A673 (cell line): ENCODE measurements at regions not wholly inside any gene's neighbourhood (a gene's known extent, or its start where the extent isn't known, plus 50 kb on each side); places are given as distances from the start of the nearest gene placed in this dataset.

Source experiments
- EZH2 ChIP-seq: fragments of 200-600 bp; sonication (generic); IDR thresholded peaks from 2 replicates; pipeline ENCODE4 v1.6.1; 2017; ENCODE audit warnings: borderline replicate concordance, low read depth, mild to moderate bottlenecking, mixed read lengths, antibody characterized with exemption, low read length; ENCODE audit not compliant: poor library complexity, severe bottlenecking
- TF ChIP-seq, protein P1 (sequence below): fragments of 300-800, 200-600 bp; sonication (generic); conservative IDR thresholded peaks from 2 replicates; pipeline ENCODE4 v1.5.1; 2017; ENCODE audit warnings: low read depth, mild to moderate bottlenecking, antibody characterized with exemption, low read length, moderate library complexity, mixed read lengths

DNA sequence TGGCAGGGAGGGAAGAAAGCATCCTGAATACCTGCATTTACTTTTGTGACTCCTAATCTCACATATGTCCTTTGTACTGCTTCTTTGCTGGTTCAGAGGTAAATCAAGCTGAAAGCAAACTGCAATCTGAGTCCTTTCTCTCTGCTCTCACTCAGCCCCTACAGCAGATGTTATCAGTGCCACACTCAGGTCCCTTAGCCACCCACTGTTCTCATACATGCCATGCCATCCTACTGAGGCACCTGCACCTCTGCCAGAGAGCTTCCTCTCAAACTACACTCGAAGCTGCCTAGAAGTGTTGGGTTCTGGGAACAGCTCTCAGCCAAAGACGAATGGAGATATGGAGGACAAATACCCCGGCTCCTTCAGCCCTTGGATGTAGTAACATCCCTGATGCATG, 244.5 kb downstream of the TXNL1 start:
- TF ChIP-seq, protein P1, sequence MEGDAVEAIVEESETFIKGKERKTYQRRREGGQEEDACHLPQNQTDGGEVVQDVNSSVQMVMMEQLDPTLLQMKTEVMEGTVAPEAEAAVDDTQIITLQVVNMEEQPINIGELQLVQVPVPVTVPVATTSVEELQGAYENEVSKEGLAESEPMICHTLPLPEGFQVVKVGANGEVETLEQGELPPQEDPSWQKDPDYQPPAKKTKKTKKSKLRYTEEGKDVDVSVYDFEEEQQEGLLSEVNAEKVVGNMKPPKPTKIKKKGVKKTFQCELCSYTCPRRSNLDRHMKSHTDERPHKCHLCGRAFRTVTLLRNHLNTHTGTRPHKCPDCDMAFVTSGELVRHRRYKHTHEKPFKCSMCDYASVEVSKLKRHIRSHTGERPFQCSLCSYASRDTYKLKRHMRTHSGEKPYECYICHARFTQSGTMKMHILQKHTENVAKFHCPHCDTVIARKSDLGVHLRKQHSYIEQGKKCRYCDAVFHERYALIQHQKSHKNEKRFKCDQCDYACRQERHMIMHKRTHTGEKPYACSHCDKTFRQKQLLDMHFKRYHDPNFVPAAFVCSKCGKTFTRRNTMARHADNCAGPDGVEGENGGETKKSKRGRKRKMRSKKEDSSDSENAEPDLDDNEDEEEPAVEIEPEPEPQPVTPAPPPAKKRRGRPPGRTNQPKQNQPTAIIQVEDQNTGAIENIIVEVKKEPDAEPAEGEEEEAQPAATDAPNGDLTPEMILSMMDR = no peak
- TF ChIP-seq EZH2 = no peak
